PC-9 (cell line): ENCODE measurements at regions not wholly inside any gene's neighbourhood (a gene's known extent, or its start where the extent isn't known, plus 50 kb on each side); places are given as distances from the start of the nearest gene placed in this dataset.

Experiments
- BruUV-seq: library from RNA; stranded (reverse); fragments of 400-500 nt; replicated peaks from 2 replicates; lab custom pipeline; 2021; lab: Mats Ljungman, UMichigan
- CTCF ChIA-PET: fragments of 300-600 bp; sonication (Branson Sonifier 250); formaldehyde crosslinking; loops from one replicate; lab custom pipeline; 2022; ENCODE audit warnings: antibody characterized with exemption; lab: Charles Lee
- POLR2A ChIA-PET: fragments of 300-600 bp; sonication (Branson Sonifier 250); formaldehyde crosslinking; loops from one replicate; lab custom pipeline; 2022; ENCODE audit warnings: antibody characterized with exemption; ENCODE audit not compliant: unreplicated experiment; lab: Charles Lee
- DNase-seq, 2 experiments: peaks; one replicate each; pipeline versions ENCODE4 v3.0.0 to v3.0.0-alpha.2; 2015 to 2022; ENCODE audit warnings: mixed read lengths in 1 of 2
- H2AFZ ChIP-seq: fragments of 200-600 bp; sonication (generic); 2 replicates; pipeline ENCODE4 v1.8.1; 2017; ENCODE audit warnings: antibody characterized with exemption
- H3F3A ChIP-seq: fragments of 200-600 bp; sonication (generic); 2 replicates; pipeline ENCODE4 v1.8.1; 2017; ENCODE audit warnings: antibody characterized with exemption, mild to moderate bottlenecking, low read depth; ENCODE audit not compliant: insufficient read depth
- H3K27ac ChIP-seq: fragments of 200-600 bp; sonication (generic); 2 replicates; pipeline ENCODE4 v1.6.1; 2016; ENCODE audit warnings: mixed run types
- H3K27me3 ChIP-seq: fragments of 200-600 bp; sonication (generic); 2 replicates; pipeline ENCODE4 v1.6.1; 2016; ENCODE audit warnings: low read depth, mixed run types; ENCODE audit not compliant: insufficient read depth
- H3K36me3 ChIP-seq: fragments of 200-600 bp; sonication (generic); 2 replicates; pipeline ENCODE4 v1.6.1; 2016; ENCODE audit warnings: low read depth, mixed run types
- H3K4me1 ChIP-seq: fragments of 200-600 bp; sonication (generic); replicated peaks from 2 replicates; pipeline ENCODE4 v1.6.1; 2016; ENCODE audit warnings: mixed run types; ENCODE audit not compliant: insufficient read depth
- H3K4me2 ChIP-seq: fragments of 200-600 bp; sonication (generic); 2 replicates; pipeline ENCODE4 v1.6.1; 2017; ENCODE audit warnings: mixed run types
- H3K4me3 ChIP-seq: fragments of 200-600 bp; sonication (generic); 2 replicates; pipeline ENCODE4 v1.6.1; 2016; ENCODE audit warnings: mixed run types
- H3K79me2 ChIP-seq: fragments of 200-600 bp; sonication (generic); 2 replicates; pipeline ENCODE4 v1.6.1; 2017; ENCODE audit warnings: low read depth, mixed run types
- H3K9me2 ChIP-seq: fragments of 200-600 bp; sonication (generic); 2 replicates; pipeline ENCODE4 v1.8.1; 2017; ENCODE audit warnings: mild to moderate bottlenecking; ENCODE audit not compliant: insufficient read depth
- H3K9me3 ChIP-seq: fragments of 200-600 bp; sonication (generic); 2 replicates; pipeline ENCODE4 v1.8.1; 2016; ENCODE audit warnings: low read depth; ENCODE audit not compliant: insufficient read depth
- H4K20me1 ChIP-seq: fragments of 200-600 bp; sonication (generic); 2 replicates; pipeline ENCODE4 v1.8.1; 2017; ENCODE audit not compliant: insufficient read depth
- CTCF ChIP-seq: fragments of 200-600 bp; sonication (generic); conservative IDR thresholded peaks from 2 replicates; pipeline ENCODE4 v1.6.1; 2017; ENCODE audit warnings: mixed run types, antibody characterized with exemption, mild to moderate bottlenecking, moderate library complexity
- EZH2 ChIP-seq: fragments of 200-600 bp; sonication (generic); IDR thresholded peaks from 2 replicates; pipeline ENCODE4 v1.8.0; 2017; ENCODE audit warnings: antibody characterized with exemption, low read depth
- intact Hi-C: fragments of 100-400 bp; cut with micrococcal nuclease; formaldehyde crosslinking; loops from one replicate; pipeline ENCODE4 v1.10.0; 2022; ENCODE audit not compliant: unreplicated experiment

- ChIA-PET CTCF (no interaction called here), POLR2A (no interaction called here)
- peaks cover 12% of the 10 kb centered on the region for H3K4me1 ChIP-seq
- H3K79me2 ChIP-seq, result no peaks in the 10 kb centered on the region
- H4K20me1 ChIP-seq, result no peaks in the 10 kb centered on the region
- no peak overlapping the region for H2AFZ ChIP-seq
- peak; percentile 30 to 79 for DNase-seq
- no peaks in the 10 kb centered on the region for H3K27me3 ChIP-seq
- no peaks in the 10 kb centered on the region for H3F3A ChIP-seq
- TF ChIP-seq EZH2 (no peak), CTCF (no peak)
- intact Hi-C loops, result no loop called here
- no peaks in the 10 kb centered on the region for H3K36me3 ChIP-seq
- no peak overlapping the region for H3K4me3 ChIP-seq
- H3K9me3 ChIP-seq, result no peaks in the 10 kb centered on the region; the same call in 1 of the 2 replicates
- peak overlapping the region; percentile 30 for H3K4me2 ChIP-seq
- H3K9me2 ChIP-seq, result no peaks in the 10 kb centered on the region
- no TSS peak for BruUV-seq
- H3K27ac ChIP-seq, result no peak overlapping the region
These were observed 70.3 kb upstream of the BDNF start for GRCh38 chr11:27770576-27770975.

GRCh38 chr11:27763736-27764135 is 63.5 kb upstream of the BDNF start:
- TF ChIP-seq EZH2, result no peak
- TF ChIP-seq CTCF, result no peak
- Histone ChIP-seq H3K36me3 (no peaks in the 10 kb centered on the region), H4K20me1 (no peaks in the 10 kb centered on the region), H3K4me1 (no peaks in the 10 kb centered on the region), H3F3A (no peaks in the 10 kb centered on the region), H3K27me3 (no peaks in the 10 kb centered on the region), H2AFZ (no peak overlapping the region), H3K9me2 (no peaks in the 10 kb centered on the region), H3K9me3 (no peaks in the 10 kb centered on the region; the same call in 1 of the 2 replicates), H3K4me3 (no peak overlapping the region), H3K79me2 (no peaks in the 10 kb centered on the region), H3K27ac (no peak overlapping the region), H3K4me2 (no peak overlapping the region)
- intact Hi-C loops, result no loop called here
- POLR2A ChIA-PET, result no interaction called here
- no TSS peak for BruUV-seq
- CTCF ChIA-PET, result no interaction called here
- DNase-seq, result no peak

GRCh38 chr11:27761356-27761755 is 61.1 kb upstream of the BDNF start:
- Histone ChIP-seq H3K4me2 (no peak overlapping the region), H2AFZ (no peak overlapping the region), H3K27ac (no peak overlapping the region), H3K9me2 (no peaks in the 10 kb centered on the region), H3K79me2 (no peaks in the 10 kb centered on the region), H4K20me1 (no peaks in the 10 kb centered on the region), H3K27me3 (no peaks in the 10 kb centered on the region), H3K4me3 (no peak overlapping the region), H3K4me1 (no peaks in the 10 kb centered on the region), H3K36me3 (no peaks in the 10 kb centered on the region), H3K9me3 (no peaks in the 10 kb centered on the region; the same call in 1 of the 2 replicates), H3F3A (no peaks in the 10 kb centered on the region)
- no peak for DNase-seq
- BruUV-seq, result no TSS peak
- ChIA-PET POLR2A (no interaction called here), CTCF (no interaction called here)
- intact Hi-C loops, result no loop called here
- TF ChIP-seq CTCF (no peak), EZH2 (no peak)
